HEK293 (cell line): ENCODE measurements at regions not wholly inside any gene's neighbourhood (a gene's known extent, or its start where the extent isn't known, plus 50 kb on each side); places are given as distances from the start of the nearest gene placed in this dataset.
A peak's percentile ranks its signal among the peaks of the same experiment; 100 is the strongest.

Experiments
- AEBP2 ChIP-seq: fragments of 450-650 bp; formaldehyde crosslinking; IDR thresholded peaks from 2 replicates; pipeline ENCODE4 v1.5.1; 2016; ENCODE audit warnings: missing biosample characterization, missing genetic modification characterization, borderline replicate concordance
- GLIS2 ChIP-seq: fragments of 450-650 bp; formaldehyde crosslinking; IDR thresholded peaks from 2 replicates; pipeline ENCODE4 v1.5.1; 2016; ENCODE audit warnings: missing biosample characterization, missing genetic modification characterization
- KLF10 ChIP-seq: fragments of 450-650 bp; IDR thresholded peaks from 2 replicates; pipeline ENCODE4 v1.5.1; 2018; ENCODE audit warnings: missing biosample characterization, mild to moderate bottlenecking, missing genetic modification characterization
- PRDM10 ChIP-seq: fragments of 450-650 bp; formaldehyde crosslinking; IDR thresholded peaks from 2 replicates; pipeline ENCODE4 v1.5.1; 2016; ENCODE audit warnings: missing biosample characterization, missing genetic modification characterization
- PRDM2 ChIP-seq: fragments of 450-650 bp; formaldehyde crosslinking; IDR thresholded peaks from 2 replicates; pipeline ENCODE4 v1.5.1; 2016; ENCODE audit warnings: missing biosample characterization, missing genetic modification characterization, borderline replicate concordance
- SETDB1 ChIP-seq: IDR thresholded peaks from one replicate; pipeline ENCODE4 v1.6.1; 2017; ENCODE audit warnings: mild to moderate bottlenecking, low read length, moderate library complexity, mixed read lengths; ENCODE audit not compliant: insufficient read length
- ZBTB44 ChIP-seq: fragments of 450-650 bp; IDR thresholded peaks from 2 replicates; pipeline ENCODE4 v1.5.1; 2018; ENCODE audit warnings: missing biosample characterization, mild to moderate bottlenecking, missing genetic modification characterization
- ZFP3 ChIP-seq: fragments of 450-650 bp; formaldehyde crosslinking; IDR thresholded peaks from 2 replicates; pipeline ENCODE4 v1.5.1; 2016; ENCODE audit warnings: low read depth, missing biosample characterization, missing genetic modification characterization
- ZNF138 ChIP-seq: fragments of 450-650 bp; formaldehyde crosslinking; IDR thresholded peaks from 2 replicates; pipeline ENCODE4 v1.5.1; 2016; ENCODE audit warnings: missing biosample characterization, missing genetic modification characterization, borderline replicate concordance
- ZNF175 ChIP-seq: fragments of 450-650 bp; formaldehyde crosslinking; IDR thresholded peaks from 2 replicates; pipeline ENCODE4 v1.5.1; 2016; ENCODE audit warnings: missing biosample characterization, missing genetic modification characterization
- ZNF202 ChIP-seq: fragments of 450-650 bp; formaldehyde crosslinking; IDR thresholded peaks from 2 replicates; pipeline ENCODE4 v1.5.1; 2016; ENCODE audit warnings: missing biosample characterization, missing genetic modification characterization, borderline replicate concordance
- ZNF311 ChIP-seq: fragments of 450-650 bp; formaldehyde crosslinking; IDR thresholded peaks from 2 replicates; pipeline ENCODE4 v1.5.1; 2017; ENCODE audit warnings: missing biosample characterization, missing genetic modification characterization, borderline replicate concordance
- ZNF354C ChIP-seq: fragments of 450-650 bp; formaldehyde crosslinking; IDR thresholded peaks from 2 replicates; pipeline ENCODE4 v1.5.1; 2016; ENCODE audit warnings: missing biosample characterization, missing genetic modification characterization, low read depth, borderline replicate concordance
- ZNF37A ChIP-seq: fragments of 450-650 bp; IDR thresholded peaks from 2 replicates; pipeline ENCODE4 v1.5.1; 2018; ENCODE audit warnings: missing biosample characterization, missing genetic modification characterization
- ZNF404 ChIP-seq: fragments of 450-650 bp; formaldehyde crosslinking; IDR thresholded peaks from 2 replicates; pipeline ENCODE4 v1.5.1; 2017; ENCODE audit warnings: missing biosample characterization, missing genetic modification characterization
- ZNF416 ChIP-seq: fragments of 450-650 bp; formaldehyde crosslinking; IDR thresholded peaks from 2 replicates; pipeline ENCODE4 v1.5.1; 2016; ENCODE audit warnings: missing biosample characterization, missing genetic modification characterization
- ZNF473 ChIP-seq: fragments of 450-650 bp; formaldehyde crosslinking; IDR thresholded peaks from 2 replicates; pipeline ENCODE4 v1.5.1; 2017; ENCODE audit warnings: missing biosample characterization, missing genetic modification characterization
- ZNF513 ChIP-seq: fragments of 450-650 bp; IDR thresholded peaks from 2 replicates; pipeline ENCODE4 v1.5.1; 2018; ENCODE audit warnings: missing biosample characterization, missing genetic modification characterization
- ZNF514 ChIP-seq: fragments of 450-650 bp; formaldehyde crosslinking; IDR thresholded peaks from 2 replicates; pipeline ENCODE4 v1.5.1; 2016; ENCODE audit warnings: missing biosample characterization, missing genetic modification characterization
- ZNF521 ChIP-seq: fragments of 450-650 bp; formaldehyde crosslinking; IDR thresholded peaks from 2 replicates; pipeline ENCODE4 v1.5.1; 2017; ENCODE audit warnings: missing biosample characterization, mild to moderate bottlenecking, missing genetic modification characterization
- ZNF768 ChIP-seq: fragments of 450-650 bp; formaldehyde crosslinking; IDR thresholded peaks from 2 replicates; pipeline ENCODE4 v1.5.1; 2018; ENCODE audit warnings: missing biosample characterization, mild to moderate bottlenecking, missing genetic modification characterization
- ZNF776 ChIP-seq: fragments of 450-650 bp; formaldehyde crosslinking; IDR thresholded peaks from 2 replicates; pipeline ENCODE4 v1.5.0; 2017; ENCODE audit warnings: missing biosample characterization, missing genetic modification characterization, borderline replicate concordance
- ZNF843 ChIP-seq: fragments of 450-650 bp; formaldehyde crosslinking; IDR thresholded peaks from 2 replicates; pipeline ENCODE4 v1.5.1; 2016; ENCODE audit warnings: missing biosample characterization, missing genetic modification characterization
- ZSCAN16 ChIP-seq: fragments of 450-650 bp; formaldehyde crosslinking; IDR thresholded peaks from 2 replicates; pipeline ENCODE4 v1.5.1; 2016; ENCODE audit warnings: missing biosample characterization, missing genetic modification characterization
- TF ChIP-seq, protein P1 (sequence below): fragments of 450-650 bp; formaldehyde crosslinking; IDR thresholded peaks from 2 replicates; pipeline ENCODE4 v1.5.1; 2016; ENCODE audit warnings: missing biosample characterization, missing genetic modification characterization

DNA sequence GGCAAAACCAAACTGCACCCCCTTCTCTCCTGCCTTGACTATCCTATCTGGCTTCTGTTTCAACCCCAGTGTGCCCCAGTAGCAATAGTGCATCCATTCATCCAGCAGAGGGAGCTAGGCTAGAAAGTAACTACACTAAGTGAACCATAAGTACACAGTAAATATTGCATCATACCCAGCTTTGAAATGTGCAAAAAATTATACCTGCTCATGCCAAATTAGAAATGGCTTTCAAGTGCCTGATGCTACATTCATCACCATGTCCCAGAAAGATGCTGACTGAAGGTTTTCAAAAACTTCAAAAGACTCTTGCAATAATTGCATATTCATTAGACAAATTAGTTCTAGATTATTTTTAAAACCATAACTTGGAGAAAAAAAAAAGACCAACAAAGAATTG lies 153.5 kb downstream of the PRELID2 start (continued):
- no peak for TF ChIP-seq GLIS2 (tag by site-specific recombination)
- TF ChIP-seq ZNF768 (tag by site-specific recombination), result no peak
- no peak for TF ChIP-seq AEBP2
- TF ChIP-seq ZNF843 (tag by site-specific recombination), result no peak
- TF ChIP-seq ZNF416 (tag by site-specific recombination), result no peak
- no peak for TF ChIP-seq ZNF37A (tag by site-specific recombination)
- no peak for TF ChIP-seq ZNF404 (tag by site-specific recombination)
- no peak for TF ChIP-seq ZNF776 (tag by site-specific recombination)
- TF ChIP-seq KLF10 (tag by site-specific recombination), result 0 out of 2 replicates have a peak, but pooled peaks have one; percentile 8
- TF ChIP-seq ZNF175 (tag by site-specific recombination), result no peak
- TF ChIP-seq ZNF521 (tag by site-specific recombination), result no peak
- no peak for TF ChIP-seq ZNF473 (tag by site-specific recombination)
- TF ChIP-seq SETDB1, result no peak
- TF ChIP-seq ZNF138 (tag by site-specific recombination), result no peak
- no peak for TF ChIP-seq ZNF311 (tag by site-specific recombination)
- TF ChIP-seq ZNF354C (tag by site-specific recombination), result no peak
- TF ChIP-seq, protein P1, sequence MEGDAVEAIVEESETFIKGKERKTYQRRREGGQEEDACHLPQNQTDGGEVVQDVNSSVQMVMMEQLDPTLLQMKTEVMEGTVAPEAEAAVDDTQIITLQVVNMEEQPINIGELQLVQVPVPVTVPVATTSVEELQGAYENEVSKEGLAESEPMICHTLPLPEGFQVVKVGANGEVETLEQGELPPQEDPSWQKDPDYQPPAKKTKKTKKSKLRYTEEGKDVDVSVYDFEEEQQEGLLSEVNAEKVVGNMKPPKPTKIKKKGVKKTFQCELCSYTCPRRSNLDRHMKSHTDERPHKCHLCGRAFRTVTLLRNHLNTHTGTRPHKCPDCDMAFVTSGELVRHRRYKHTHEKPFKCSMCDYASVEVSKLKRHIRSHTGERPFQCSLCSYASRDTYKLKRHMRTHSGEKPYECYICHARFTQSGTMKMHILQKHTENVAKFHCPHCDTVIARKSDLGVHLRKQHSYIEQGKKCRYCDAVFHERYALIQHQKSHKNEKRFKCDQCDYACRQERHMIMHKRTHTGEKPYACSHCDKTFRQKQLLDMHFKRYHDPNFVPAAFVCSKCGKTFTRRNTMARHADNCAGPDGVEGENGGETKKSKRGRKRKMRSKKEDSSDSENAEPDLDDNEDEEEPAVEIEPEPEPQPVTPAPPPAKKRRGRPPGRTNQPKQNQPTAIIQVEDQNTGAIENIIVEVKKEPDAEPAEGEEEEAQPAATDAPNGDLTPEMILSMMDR (tag by site-specific recombination), result no peak
- no peak for TF ChIP-seq PRDM2 (tag by site-specific recombination)
- no peak for TF ChIP-seq ZFP3 (tag by site-specific recombination)
- TF ChIP-seq ZNF513, result no peak
- no peak for TF ChIP-seq ZNF514 (tag by site-specific recombination)
- TF ChIP-seq PRDM10 (tag by site-specific recombination), result no peak
- 0 out of 2 replicates have a peak, but pooled peaks have one; percentile 49 for TF ChIP-seq ZBTB44 (tag by site-specific recombination)
- no peak for TF ChIP-seq ZNF202 (tag by site-specific recombination)
- TF ChIP-seq ZSCAN16, result no peak
